Loucy (cell line): ENCODE measurements at regions not wholly inside any gene's neighbourhood (a gene's known extent, or its start where the extent isn't known, plus 50 kb on each side); places are given as distances from the start of the nearest gene placed in this dataset.

Experiments used
- H2AFZ ChIP-seq: fragments of 200-600 bp; sonication (generic); 2 replicates; pipeline ENCODE4 v1.6.0; 2016; ENCODE audit warnings: antibody characterized with exemption, mild to moderate bottlenecking, low read length, moderate library complexity
- H3F3A ChIP-seq: fragments of 200-600 bp; 2 replicates; pipeline ENCODE4 v1.6.0; 2016; ENCODE audit warnings: antibody characterized with exemption, low read depth, mild to moderate bottlenecking
- H3K27me3 ChIP-seq: fragments of 200-600 bp; sonication (generic); 2 replicates; pipeline ENCODE4 v1.6.1; 2014; ENCODE audit warnings: low read length, mild to moderate bottlenecking; ENCODE audit not compliant: insufficient read depth, poor library complexity, severe bottlenecking
- H3K36me3 ChIP-seq: fragments of 200-600 bp; sonication (generic); 2 replicates; pipeline ENCODE4 v1.6.1; 2016; ENCODE audit warnings: low read length; ENCODE audit not compliant: insufficient read depth
- H3K4me1 ChIP-seq: fragments of 200-600 bp; sonication (generic); 2 replicates; pipeline ENCODE4 v1.5.1; 2014; ENCODE audit warnings: low read length, mild to moderate bottlenecking; ENCODE audit not compliant: insufficient read depth, poor library complexity, severe bottlenecking
- H3K4me2 ChIP-seq: fragments of 200-600 bp; sonication (generic); 2 replicates; pipeline ENCODE4 v1.6.0; 2014; ENCODE audit warnings: antibody characterized with exemption, low read length, low read depth, mild to moderate bottlenecking; ENCODE audit not compliant: poor library complexity, severe bottlenecking
- H3K4me3 ChIP-seq: fragments of 200-600 bp; sonication (generic); 2 replicates; pipeline ENCODE4 v1.5.1; 2014; ENCODE audit warnings: low read length, mild to moderate bottlenecking, mixed read lengths; ENCODE audit not compliant: poor library complexity, severe bottlenecking
- H3K79me2 ChIP-seq: fragments of 200-600 bp; sonication (generic); 2 replicates; pipeline ENCODE4 v1.6.1; 2014; ENCODE audit warnings: low read length; ENCODE audit not compliant: insufficient read depth
- H3K9ac ChIP-seq: fragments of 200-600 bp; sonication (generic); 2 replicates; pipeline ENCODE4 v1.6.0; 2014; ENCODE audit warnings: mild to moderate bottlenecking, low read depth, low read length, moderate library complexity; ENCODE audit not compliant: poor library complexity, severe bottlenecking
- H3K9me2 ChIP-seq: fragments of 200-600 bp; sonication (generic); replicated peaks from 2 replicates; pipeline ENCODE4 v1.6.1; 2016; ENCODE audit warnings: low read depth, low read length, mixed read lengths
- H3K9me3 ChIP-seq: fragments of 200-600 bp; sonication (generic); 2 replicates; pipeline ENCODE4 v1.6.1; 2014; ENCODE audit warnings: mild to moderate bottlenecking, antibody characterized with exemption, low read length, low read depth; ENCODE audit not compliant: insufficient read depth
- H4K20me1 ChIP-seq: fragments of 200-600 bp; sonication (generic); 2 replicates; pipeline ENCODE4 v1.6.0; 2014; ENCODE audit warnings: antibody characterized with exemption, low read length, mild to moderate bottlenecking; ENCODE audit not compliant: insufficient read depth, poor library complexity, severe bottlenecking
- CTCF ChIP-seq: fragments of 200-600 bp; sonication (generic); conservative IDR thresholded peaks from 2 replicates; pipeline ENCODE4 v1.5.1; 2014; ENCODE audit warnings: mild to moderate bottlenecking, antibody characterized with exemption, low read length
- EZH2phosphoT487 ChIP-seq: fragments of 200-600 bp; IDR thresholded peaks from 2 replicates; pipeline ENCODE4 v1.6.1; 2018; ENCODE audit warnings: antibody characterized with exemption, mild to moderate bottlenecking, moderate library complexity, borderline replicate concordance

DNA sequence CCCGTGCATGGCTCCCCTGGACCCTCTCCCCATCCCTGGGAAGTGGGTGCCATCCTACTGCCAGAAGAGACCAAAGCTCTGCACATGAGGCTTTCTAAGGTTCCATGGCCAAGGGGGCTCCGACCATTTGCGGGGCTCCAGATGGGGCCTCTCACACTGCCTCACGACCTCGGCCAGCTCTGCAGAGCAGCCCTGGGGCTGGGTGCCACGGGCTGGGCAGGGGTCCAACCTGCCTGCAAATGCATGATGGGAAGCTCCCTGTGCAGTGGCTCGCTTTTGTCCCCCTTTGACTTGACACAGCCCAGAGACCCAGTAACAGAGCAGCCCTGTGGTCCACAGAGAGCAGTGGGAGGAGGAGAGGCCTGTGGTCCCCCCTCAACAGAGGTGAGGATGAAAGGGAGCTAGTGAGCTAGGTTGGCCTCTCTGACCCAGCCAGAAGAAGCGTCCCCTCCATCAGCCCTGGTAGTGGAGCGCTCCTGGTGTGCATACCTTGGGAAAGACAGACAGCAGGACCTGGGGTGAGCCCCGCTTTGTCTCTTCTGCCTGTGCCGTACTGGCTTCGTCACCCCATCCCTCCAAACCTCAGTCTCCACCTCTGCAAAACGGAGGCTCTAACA lies 174.1 kb downstream of the DDX1 start:
- Histone ChIP-seq H3K36me3 (no peaks in the 10 kb centered on the region), H2AFZ (no peak overlapping the region), H3K79me2 (no peaks in the 10 kb centered on the region), H4K20me1 (no peaks in the 10 kb centered on the region), H3K4me2 (no peak overlapping the region), H3F3A (no peaks in the 10 kb centered on the region), H3K4me1 (no peaks in the 10 kb centered on the region), H3K9me2 (no peaks in the 10 kb centered on the region), H3K9ac (no peak overlapping the region), H3K4me3 (no peak overlapping the region), H3K9me3 (no peaks in the 10 kb centered on the region), H3K27me3 (no peaks in the 10 kb centered on the region)
- TF ChIP-seq EZH2phosphoT487 (no peak), CTCF (no peak)

DNA sequence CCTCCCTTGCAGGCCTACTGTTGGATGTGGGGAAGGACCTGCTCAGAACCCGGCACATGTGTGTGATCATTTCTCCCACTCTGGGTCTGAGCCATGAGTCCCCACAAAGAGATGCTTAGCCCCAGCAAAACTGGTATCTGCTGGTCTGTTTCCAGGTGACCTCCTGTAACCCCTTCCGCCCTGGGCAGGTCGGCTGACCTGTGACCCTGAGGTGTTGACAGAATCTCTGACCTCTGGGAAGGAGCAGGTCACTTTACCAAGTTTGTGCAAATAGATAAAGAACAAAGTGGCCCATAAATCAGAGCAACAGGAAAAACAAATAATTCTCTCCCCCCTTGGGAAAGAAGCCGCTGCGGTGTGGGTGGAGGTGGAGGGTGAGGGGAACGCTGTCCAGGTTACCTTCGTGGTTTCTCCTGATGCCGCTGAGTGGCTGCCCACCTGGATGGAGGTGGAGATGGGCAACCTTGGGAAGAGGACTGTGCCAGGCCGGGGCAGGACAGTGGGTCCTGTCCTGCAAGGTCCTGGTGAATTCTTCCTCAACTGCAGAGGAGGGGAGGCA lies 174.0 kb upstream of the MYCN start:
- no peak overlapping the region for H3K9ac ChIP-seq
- no peaks in the 10 kb centered on the region for H4K20me1 ChIP-seq
- TF ChIP-seq EZH2phosphoT487 (no peak), CTCF (no peak)
- H3K79me2 ChIP-seq: no peaks in the 10 kb centered on the region
- no peaks in the 10 kb centered on the region for H3K4me1 ChIP-seq
- H3K9me2 ChIP-seq: no peaks in the 10 kb centered on the region
- no peak overlapping the region for H3K4me2 ChIP-seq
- no peak overlapping the region for H2AFZ ChIP-seq
- H3F3A ChIP-seq: no peaks in the 10 kb centered on the region
- H3K4me3 ChIP-seq: no peak overlapping the region
- no peaks in the 10 kb centered on the region for H3K36me3 ChIP-seq
- no peaks in the 10 kb centered on the region for H3K27me3 ChIP-seq
- no peaks in the 10 kb centered on the region for H3K9me3 ChIP-seq

GRCh38 chr2:15766911-15767597 lies 173.3 kb upstream of the MYCN start:
- Histone ChIP-seq H3K4me1 (no peaks in the 10 kb centered on the region), H3K9me2 (no peaks in the 10 kb centered on the region), H3K4me2 (no peak overlapping the region), H3K4me3 (no peak overlapping the region), H4K20me1 (no peaks in the 10 kb centered on the region), H3F3A (no peaks in the 10 kb centered on the region), H3K9me3 (no peaks in the 10 kb centered on the region; the same call in 1 of the 2 replicates), H2AFZ (no peak overlapping the region), H3K9ac (no peak overlapping the region), H3K27me3 (no peaks in the 10 kb centered on the region), H3K79me2 (no peaks in the 10 kb centered on the region), H3K36me3 (no peaks in the 10 kb centered on the region)
- TF ChIP-seq EZH2phosphoT487: no peak
- no peak for TF ChIP-seq CTCF
